ENCODE measurements at regions not wholly inside any gene's neighbourhood (a gene's known extent, or its start where the extent isn't known, plus 50 kb on each side); places are given as distances from the start of the nearest gene placed in this dataset.

GRCh38 chr6:121984956-121985355 is 414.5 kb upstream of the HSF2 start:
- TF ChIP-seq CTCF (conservative IDR thresholded peaks at IDR 0.05; ENCODE audit: low read depth, low read length) (no peak), EZH2 (IDR thresholded peaks at IDR 0.05; ENCODE audit: low read length, unreplicated experiment) (no peak)

Data from PC-3 (cell line).